ENCODE measurements at regions not wholly inside any gene's neighbourhood (a gene's known extent, or its start where the extent isn't known, plus 50 kb on each side); places are given as distances from the start of the nearest gene placed in this dataset.
"Not testable (repeated sequence)": the region's sequence is repeated elsewhere in the genome, so short reads cannot be mapped to it uniquely, and the experiment has no call there.

GRCh38 chr5:112472614-112473013 is 53.5 kb upstream of the EPB41L4A start:
- DNase-seq = no peak

GRCh38 chr5:112473989-112474388 is 54.9 kb upstream of the EPB41L4A start:
- DNase-seq = no peak

- no peak for DNase-seq
Observed at GRCh38 chr5:112475747-112476365, 56.8 kb upstream of the EPB41L4A start.

GRCh38 chr5:112479418-112479817 is 60.3 kb upstream of the EPB41L4A start:
- DNase-seq = peak; percentile 14

DNA sequence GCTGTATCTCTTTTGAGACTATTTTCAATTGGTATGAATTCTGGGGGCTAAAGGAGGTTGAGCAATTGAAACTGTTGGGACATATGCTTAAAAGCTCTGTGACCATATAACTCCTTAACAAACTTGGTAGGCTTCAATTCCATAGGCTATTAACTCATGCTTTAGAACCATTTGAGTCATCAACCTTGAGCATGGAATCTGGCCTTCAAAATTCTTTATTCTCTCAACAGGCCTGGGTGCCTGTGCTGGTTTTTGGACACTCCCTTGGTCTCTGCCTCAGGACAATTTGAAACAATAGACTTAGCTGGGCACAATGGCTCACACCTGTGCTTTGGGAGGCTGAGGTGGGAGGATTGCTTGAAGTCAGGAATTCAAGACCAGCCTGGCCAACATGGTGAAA is 61.4 kb upstream of the EPB41L4A start:
- no peak for DNase-seq

DNA sequence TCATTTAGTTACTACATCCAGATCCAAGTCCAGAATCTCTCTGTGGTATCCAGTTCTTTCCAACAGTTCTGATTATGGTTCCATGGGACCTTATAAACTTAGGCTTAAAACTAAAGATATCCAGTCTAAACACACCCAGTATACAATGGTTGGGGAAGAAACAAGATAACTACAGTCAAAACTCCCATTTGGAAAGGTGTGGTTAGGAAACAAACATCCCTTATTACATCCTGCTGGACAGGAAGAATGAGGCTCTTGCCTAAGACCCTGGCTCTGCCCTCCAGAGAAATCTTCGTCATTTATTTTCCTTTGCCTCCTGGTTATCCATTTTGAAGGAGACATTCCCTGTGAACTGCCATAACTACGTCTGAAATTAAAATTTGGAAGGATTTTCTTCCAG is 64.6 kb upstream of the EPB41L4A start:
- no peak for DNase-seq

DNA sequence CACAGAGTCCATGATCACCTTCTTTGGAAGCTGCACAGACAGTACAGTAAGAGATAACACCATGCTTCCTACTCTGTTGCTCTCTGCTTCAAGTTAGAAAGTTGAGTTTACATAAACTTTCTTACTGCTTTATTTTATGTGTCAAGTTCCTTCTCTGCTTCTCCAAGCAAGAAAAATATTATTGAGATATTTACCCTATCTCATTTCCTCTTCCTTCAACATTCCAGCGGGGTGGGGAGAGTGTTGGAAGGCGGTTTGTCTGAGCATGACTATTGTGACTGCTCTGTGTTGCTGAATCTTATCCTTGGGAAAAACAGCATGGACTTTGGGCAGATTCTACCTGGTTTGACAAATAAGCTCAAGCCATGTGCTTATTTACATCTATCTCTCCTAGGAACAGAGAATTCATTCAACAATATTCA is 66.9 kb upstream of the EPB41L4A start:
- no peak for DNase-seq

- DNase-seq = no peak
Observed at GRCh38 chr5:112491257-112491656, 72.2 kb upstream of the EPB41L4A start.

DNA sequence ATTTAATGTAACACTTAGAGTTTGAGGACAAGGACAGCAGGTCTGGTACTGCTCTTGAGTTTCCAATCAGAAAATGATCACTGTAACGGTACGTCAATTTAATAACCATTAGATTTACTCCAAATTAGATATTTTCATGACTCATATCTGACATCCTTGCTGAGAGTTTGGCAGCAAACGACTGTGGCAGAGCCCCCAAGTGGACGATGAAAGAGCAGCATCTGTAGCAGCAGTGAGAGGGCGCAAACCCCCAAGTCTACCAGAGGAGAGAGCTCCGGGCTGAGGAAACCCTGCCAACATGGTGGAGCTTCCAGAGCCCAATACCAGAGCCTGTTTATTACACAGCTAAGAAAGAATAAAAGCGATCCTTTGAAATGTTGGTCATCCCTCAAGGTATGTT is 73.2 kb upstream of the EPB41L4A start:
- DNase-seq = peak; percentile 34

DNA sequence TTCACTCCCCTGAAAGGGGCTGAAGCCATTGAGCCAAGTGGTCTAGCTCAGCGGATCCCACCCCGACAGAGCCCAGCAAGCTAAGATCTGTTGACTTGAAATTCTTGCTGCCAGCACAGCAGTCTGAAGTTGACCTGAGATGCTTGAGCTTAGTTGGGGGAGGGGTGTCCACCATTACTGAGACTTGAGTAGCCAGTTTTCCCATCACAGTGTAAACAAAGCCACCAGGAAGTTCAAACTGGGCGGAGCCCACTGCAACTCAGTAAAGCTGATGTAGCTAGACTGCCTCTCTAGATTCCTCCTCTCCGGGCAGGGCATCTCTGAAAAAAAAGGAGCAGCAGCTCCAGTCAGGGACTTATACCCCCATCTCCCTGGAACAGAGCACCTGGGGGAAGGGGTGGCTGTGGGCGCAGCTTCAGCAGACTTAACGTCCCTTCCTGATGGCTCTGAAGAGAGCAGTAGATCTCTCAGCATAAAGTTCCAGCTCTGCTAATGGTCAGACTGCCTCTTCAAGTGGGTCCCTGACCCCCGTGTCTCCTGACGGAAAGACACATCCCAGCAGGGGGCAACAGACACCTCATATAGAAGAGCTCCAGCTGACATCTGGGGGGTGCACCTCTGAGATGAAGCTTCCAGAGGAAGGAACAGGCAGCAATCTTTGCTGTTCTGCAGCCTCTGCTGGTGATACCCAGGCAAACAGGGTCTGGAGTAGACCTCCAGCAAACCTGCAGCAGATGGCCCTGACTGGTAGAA is 84.8 kb upstream of the EPB41L4A start:
- DNase-seq = not testable (repeated sequence)

DNA sequence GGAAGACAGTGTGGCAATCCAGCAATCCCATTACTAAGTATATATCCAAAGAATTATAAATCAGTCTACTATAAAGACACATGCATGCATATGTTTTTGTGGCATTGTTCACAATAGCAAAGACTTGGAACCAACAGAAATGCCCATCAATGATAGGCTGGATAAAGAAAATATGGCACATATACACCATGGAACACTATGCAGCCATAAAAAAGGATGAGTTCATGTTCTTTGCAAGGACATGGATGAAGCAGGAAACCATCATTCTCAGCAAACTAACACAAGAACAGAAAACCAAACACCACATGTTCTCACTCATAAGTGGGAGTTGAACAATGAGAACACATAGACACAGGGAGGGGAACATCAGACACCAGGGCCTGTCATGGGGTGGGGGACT is 90.0 kb upstream of the EPB41L4A start:
- DNase-seq = not testable (repeated sequence)

GRCh38 chr5:112511920-112512319 is 92.8 kb upstream of the EPB41L4A start:
- no peak for DNase-seq

DNA sequence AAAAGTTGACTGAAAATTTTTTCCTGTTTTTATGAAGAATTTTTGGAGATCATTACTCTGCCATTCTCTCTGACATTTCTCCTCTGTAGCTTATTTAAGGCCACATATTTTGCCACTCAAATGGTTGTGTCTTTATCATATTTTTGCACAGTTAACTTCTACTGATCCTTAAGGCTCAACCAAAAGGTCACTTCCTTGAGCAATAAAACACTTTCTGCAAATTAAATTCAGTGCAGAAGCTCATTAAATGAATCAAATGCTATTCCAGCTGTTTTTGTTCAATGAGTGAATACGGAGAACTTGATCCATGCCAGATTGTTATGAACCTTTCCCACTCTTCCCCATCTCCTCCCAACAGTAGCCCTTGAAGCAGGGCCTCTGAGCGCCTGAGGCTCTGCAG is 93.8 kb upstream of the EPB41L4A start:
- no peak for DNase-seq

DNA sequence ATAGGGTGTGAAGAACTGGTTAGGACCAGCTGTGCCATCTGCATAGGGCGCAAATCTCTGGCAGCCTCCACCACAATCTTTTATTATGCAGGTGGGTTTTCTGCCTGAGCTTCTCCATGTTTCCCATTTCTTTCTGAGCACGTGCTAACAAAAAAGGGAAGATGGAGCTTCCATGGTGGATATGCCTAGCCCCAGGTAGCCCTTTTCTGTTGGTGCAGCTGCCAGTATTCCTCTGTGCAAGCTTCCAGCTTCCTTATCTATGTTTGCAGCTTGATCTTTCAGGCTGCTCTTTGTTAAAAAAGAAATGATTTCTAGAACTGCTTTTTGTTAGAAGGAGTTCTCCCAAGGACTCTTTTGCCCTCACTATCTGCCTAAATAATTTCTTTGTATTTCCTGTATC is 95.0 kb upstream of the EPB41L4A start:
- DNase-seq = no peak

DNA sequence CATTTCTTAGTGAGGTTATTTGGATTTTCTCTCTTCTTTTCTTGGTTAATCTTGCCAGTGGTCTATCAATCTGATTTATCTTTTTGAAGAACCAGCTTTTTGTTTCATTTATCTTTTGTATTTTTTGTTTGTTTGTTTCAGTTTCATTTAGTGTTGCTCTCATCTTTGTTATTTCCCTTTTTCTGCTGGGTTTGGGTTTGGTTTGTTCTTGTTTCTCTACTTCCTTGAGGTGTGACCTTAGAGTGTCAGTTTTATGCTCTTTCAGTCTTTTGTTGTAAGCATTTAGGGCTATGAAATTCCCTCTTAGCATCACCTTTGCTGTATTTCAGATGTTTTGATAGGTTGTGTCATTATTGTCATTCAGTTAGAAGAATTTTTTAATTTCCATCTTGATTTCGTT is 101.4 kb upstream of the EPB41L4A start:
- DNase-seq = not testable (repeated sequence)

- DNase-seq = not testable (repeated sequence)
Observed at GRCh38 chr5:112522891-112523673, 104.0 kb upstream of the EPB41L4A start.

GRCh38 chr5:112523674-112524263 is 104.7 kb upstream of the EPB41L4A start:
- not testable (repeated sequence) for DNase-seq

DNA sequence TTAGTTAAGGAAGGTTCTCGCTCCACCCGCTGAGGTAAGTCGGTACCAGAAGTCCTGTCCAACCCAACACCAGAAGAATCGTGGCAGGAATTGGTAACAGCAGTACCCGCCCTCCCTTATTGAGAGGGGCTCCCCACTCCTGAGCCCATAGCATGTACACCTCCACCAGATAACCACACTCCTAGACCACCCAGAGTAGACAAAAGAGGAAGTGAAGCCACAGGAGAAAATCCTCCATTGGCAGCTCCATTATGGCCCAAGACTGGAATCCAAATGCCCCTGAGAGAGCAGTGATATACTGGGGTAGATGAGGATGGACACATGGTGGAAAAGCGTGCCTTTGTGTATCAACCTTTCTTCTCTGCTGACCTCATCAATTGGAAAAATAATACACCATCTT is 106.1 kb upstream of the EPB41L4A start:
- no peak for DNase-seq

GRCh38 chr5:112528928-112529327 is 109.9 kb upstream of the EPB41L4A start:
- no peak for DNase-seq

DNA sequence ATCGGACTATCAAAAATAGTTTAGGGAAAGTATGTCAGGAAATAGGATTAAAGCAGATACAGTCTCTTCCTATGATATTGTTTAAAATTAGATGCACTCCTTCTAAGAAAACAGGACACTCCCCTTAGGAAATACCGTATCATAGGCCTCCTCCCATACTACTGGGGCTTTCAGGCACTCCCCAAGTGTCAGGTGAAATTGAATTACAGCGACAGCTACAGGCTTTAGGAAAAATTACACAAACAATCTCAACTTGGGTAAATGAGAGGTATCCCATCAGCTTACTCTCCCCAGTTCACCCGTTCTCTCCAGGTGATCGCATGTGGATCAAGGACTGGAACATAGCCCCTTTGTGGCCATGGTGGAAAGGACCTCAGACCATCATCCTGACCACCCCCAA is 110.4 kb upstream of the EPB41L4A start:
- DNase-seq = no peak

- no peak for DNase-seq
Observed at GRCh38 chr5:112532654-112533360, 113.7 kb upstream of the EPB41L4A start.

GRCh38 chr5:112533362-112533761 is 114.3 kb upstream of the EPB41L4A start:
- no peak for DNase-seq
